NCI-H345 (cell line): ENCODE measurements at regions not wholly inside any gene's neighbourhood (a gene's known extent, or its start where the extent isn't known, plus 50 kb on each side); places are given as distances from the start of the nearest gene placed in this dataset.

Source experiments
- DNase-seq: peaks from one replicate; lab custom pipeline; 2025; lab: John Stamatoyannopoulos, UW

- no peak for DNase-seq
These were observed 93.6 kb upstream of the BHLHE23 start for GRCh38 chr20:63100174-63100925.

- no peak for DNase-seq
These were observed 92.9 kb upstream of the BHLHE23 start for GRCh38 chr20:63099456-63100173.

GRCh38 chr20:63098195-63098810 lies 91.5 kb upstream of the BHLHE23 start:
- DNase-seq, result no peak

GRCh38 chr20:63097336-63097831 lies 90.6 kb upstream of the BHLHE23 start:
- DNase-seq, result no peak

GRCh38 chr20:63096681-63097335 lies 90.0 kb upstream of the BHLHE23 start:
- no peak for DNase-seq

- no peak for DNase-seq
These were observed 89.2 kb upstream of the BHLHE23 start for GRCh38 chr20:63095718-63096654.

GRCh38 chr20:63094767-63095499 lies 88.2 kb upstream of the BHLHE23 start:
- DNase-seq, result no peak

- no peak for DNase-seq
These were observed 87.4 kb upstream of the BHLHE23 start for GRCh38 chr20:63093966-63094766.

- DNase-seq, result no peak
These were observed 86.0 kb upstream of the BHLHE23 start for GRCh38 chr20:63092660-63093215.

GRCh38 chr20:63091901-63092659 lies 85.3 kb upstream of the BHLHE23 start:
- DNase-seq, result no peak

- DNase-seq, result no peak
These were observed 84.2 kb upstream of the BHLHE23 start for GRCh38 chr20:63090682-63091571.

GRCh38 chr20:63090052-63090451 lies 83.3 kb upstream of the BHLHE23 start:
- no peak for DNase-seq

GRCh38 chr20:63089051-63089907 lies 82.5 kb upstream of the BHLHE23 start:
- no peak for DNase-seq

GRCh38 chr20:63087872-63088680 lies 81.3 kb upstream of the BHLHE23 start:
- DNase-seq, result peak; percentile 70

GRCh38 chr20:63087236-63087871 lies 80.6 kb upstream of the BHLHE23 start:
- DNase-seq, result no peak
